GM19467 (cell line): ENCODE measurements at regions not wholly inside any gene's neighbourhood (a gene's known extent, or its start where the extent isn't known, plus 50 kb on each side); places are given as distances from the start of the nearest gene placed in this dataset.

ENCODE experiments used
- ATAC-seq: cut with Tn5 transposase; IDR thresholded peaks from one replicate; pipeline ENCODE4 v1.9.1; 2021; ENCODE audit warnings: mild to moderate bottlenecking, moderate library complexity; ENCODE audit not compliant: unreplicated experiment

GRCh38 chr5:65068410-65068809 is 299.7 kb downstream of the CWC27 start:
- ATAC-seq = no peak

- ATAC-seq = no peak
These were observed 301.3 kb downstream of the CWC27 start for GRCh38 chr5:65070026-65070425.

DNA sequence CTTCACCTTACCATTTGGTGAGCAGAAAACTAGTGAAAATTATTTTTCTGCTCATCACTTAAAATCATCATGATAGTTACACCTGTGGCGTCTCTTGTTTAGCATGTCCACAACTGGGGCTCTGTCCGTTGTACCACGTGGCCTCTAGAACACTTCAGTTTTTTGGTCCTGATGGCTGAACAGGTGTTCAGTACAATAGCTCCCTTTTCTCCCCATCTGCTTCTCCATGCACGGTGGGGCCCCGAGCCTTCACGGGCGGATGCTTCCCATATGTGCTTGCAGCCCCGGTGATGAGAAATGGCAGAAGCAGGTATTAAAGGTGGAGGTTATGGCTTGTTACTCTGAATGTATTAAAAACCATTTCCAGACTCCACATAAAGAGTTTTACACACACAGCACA is 304.1 kb downstream of the CWC27 start:
- no peak for ATAC-seq

- no peak for ATAC-seq
These were observed 304.5 kb downstream of the CWC27 start for GRCh38 chr5:65073250-65073661.

- ATAC-seq = no peak
These were observed 307.0 kb downstream of the CWC27 start for GRCh38 chr5:65075623-65076250.

GRCh38 chr5:65076251-65076869 is 307.6 kb downstream of the CWC27 start:
- ATAC-seq = peak; percentile 83

DNA sequence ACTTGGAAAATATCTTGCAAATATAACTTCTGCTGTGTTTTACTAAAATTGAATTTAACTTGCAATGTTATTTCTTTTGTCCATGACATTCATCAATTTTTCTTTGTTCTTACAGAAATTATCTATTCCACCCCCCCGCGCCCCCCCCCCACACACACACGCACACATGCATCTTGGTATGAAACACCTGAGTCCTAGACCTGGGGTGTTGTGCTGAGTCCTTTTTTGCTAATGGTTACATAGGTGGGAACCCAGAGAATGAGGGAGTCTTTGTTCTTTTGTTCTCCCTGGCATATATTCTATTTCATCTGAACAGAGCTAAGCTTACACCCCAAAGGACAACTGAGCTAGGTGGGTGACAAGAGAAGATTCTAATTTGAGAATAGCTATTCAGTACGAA is 308.9 kb downstream of the CWC27 start:
- ATAC-seq = no peak

DNA sequence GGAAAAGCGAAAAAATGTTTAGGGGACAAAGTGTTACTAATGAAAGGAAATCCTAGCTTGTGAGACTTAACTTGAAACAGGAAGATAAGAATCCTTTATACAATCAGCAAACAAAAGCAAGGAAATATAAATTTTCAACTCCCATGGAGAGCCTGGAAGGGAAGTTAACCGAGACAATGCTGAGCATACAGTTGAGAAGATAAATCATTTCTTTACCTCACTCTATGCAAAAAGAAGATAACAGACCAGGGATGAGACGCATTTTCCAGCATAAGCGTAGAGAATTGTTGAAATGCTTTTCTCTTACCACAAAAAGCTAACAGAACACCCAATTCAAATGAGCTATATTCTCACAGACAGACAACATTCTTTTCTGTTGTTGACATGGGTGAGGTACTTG is 309.6 kb downstream of the CWC27 start:
- ATAC-seq = no peak

DNA sequence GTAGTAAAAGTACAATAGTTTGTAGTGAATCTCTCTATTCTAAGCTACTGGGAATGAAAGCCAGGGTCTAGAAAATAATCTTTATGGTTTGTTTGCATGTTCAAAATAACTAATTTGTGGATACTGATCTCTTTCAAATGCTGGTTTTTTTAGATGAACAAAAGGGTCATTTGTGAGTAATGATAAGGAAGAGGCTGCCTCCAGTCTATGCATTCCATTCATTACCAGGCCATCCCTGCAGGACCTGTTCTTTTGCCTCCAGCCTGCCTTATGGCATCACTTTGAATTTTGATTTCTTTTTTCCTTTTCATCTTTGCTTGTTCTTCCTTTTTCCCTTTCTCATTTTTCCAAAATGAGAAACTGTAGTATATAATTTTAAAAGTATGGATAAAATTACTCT is 312.3 kb downstream of the CWC27 start:
- no peak for ATAC-seq

DNA sequence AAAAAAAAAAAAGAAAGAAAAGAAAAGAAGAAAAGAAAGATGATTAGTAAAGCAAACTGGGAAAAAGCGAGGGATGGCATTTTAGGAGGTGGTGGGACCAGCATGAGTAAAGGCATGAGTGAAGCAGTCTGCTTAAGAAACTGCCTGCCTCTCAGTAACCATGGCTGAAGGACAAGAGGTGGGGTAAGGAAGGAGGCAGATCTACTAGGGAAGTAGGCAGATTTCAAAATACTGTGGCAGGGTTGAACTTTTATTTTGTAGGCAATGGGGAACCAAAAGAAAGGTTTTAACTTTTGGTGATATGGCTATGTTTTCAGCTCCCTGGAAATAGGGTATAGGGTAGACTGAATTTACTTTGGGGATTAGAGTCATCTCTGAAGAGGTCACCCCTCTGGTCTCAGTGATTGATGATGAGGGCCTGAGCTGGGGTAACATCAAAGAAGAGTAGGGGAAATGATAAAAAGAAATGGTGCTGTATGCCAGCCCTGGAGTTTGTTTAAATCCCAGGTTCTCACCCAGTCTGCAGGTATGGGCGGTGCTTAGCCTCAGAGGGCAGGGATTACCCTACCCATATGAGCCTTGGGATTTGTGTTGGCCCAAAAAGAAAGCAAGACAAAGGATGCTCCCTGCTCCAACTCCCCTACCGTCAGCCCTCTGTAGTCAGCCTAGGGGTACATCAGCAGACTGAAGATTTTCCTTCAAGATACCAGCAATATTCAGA is 316.2 kb downstream of the CWC27 start:
- no peak for ATAC-seq

- ATAC-seq = no peak
These were observed 316.8 kb downstream of the CWC27 start for GRCh38 chr5:65085516-65085850.

DNA sequence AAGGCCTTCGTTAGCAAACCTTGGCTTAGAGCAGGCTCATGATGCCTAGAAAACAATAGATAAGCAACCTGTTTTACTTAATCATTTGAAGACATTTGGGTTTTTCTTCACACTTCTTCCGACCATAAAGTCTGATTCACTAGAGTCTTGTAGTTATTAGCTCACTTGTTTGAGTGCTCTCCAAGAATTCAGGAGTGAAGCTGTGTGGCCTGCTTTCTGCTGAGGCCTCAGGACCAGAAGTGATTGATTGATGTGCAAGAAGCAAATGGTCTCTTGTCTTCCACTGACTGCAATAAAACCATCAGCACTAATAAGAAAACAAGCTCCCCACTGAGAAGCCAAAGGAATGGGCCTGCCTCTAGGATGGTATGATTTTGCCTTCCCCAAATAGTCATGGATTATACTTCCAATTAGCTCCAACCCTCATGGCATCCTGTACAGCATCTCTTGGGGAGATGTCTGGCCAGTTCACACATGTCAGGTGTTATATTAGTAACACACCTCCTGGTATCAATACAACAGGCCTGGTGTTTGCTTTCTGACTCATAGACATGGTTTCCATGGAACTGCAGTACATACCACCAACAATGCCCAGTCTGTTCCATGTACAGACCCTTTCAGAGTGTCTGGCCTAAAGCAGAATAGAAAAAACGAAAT is 317.6 kb downstream of the CWC27 start:
- ATAC-seq = no peak

GRCh38 chr5:65087154-65087553 is 318.4 kb downstream of the CWC27 start:
- no peak for ATAC-seq

DNA sequence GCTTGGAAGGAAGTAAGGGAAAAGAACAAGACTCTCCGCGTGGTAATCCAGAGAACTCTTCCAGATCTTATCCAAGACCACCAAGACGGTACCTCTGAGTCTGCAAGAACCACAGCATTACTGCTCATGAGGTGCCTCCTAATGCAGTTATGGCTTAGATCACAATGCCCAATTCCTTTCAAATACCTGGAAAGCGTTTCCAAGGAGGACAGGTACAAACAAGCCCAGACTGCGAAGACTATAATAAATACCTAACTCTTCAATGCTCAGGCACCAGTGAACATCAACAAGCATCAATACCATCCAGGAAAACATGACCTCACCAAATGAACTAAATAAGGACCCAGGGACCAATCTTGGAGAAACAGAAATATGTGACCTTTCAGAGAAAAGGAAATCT is 325.5 kb downstream of the CWC27 start:
- ATAC-seq = no peak

DNA sequence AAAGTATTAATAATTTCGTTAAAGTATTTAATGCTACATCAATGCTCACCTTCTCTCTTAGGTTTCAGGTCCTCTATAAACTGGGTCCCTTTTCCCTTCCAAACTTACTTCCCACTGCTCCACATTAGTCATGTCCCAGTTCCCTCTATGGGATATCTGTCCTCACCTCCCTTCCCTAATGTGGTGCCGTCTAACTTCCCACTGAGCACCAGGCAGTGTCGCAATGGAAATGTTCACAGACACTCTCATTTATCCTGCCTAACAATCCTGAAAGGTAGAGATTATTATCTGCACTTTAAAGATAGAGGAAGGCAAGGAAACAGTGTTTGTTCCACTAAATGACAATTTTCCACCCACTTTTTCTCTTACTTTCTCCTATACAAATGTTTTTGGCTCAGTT is 329.7 kb downstream of the CWC27 start:
- ATAC-seq = no peak
